ENCODE measurements at regions not wholly inside any gene's neighbourhood (a gene's known extent, or its start where the extent isn't known, plus 50 kb on each side); places are given as distances from the start of the nearest gene placed in this dataset.

GRCh38 chr6:134738211-134738885 is 211.6 kb downstream of the ALDH8A1 start:
- DNase-seq (no peak), ATAC-seq (no peak)
- no peak overlapping the region for H3K4me3 Mint-ChIP-seq
- no peaks in the 10 kb centered on the region for H3K4me1 Mint-ChIP-seq
- CTCF ChIA-PET = no interaction called here
- no peaks in the 10 kb centered on the region for H3K9me3 Mint-ChIP-seq (ENCODE audit: low read depth)
- no peaks in the 10 kb centered on the region for H3K36me3 Mint-ChIP-seq
- H3K27me3 Mint-ChIP-seq = peaks cover 51% of the 10 kb centered on the region
- H3K27ac Mint-ChIP-seq = no peak overlapping the region

- Mint-ChIP-seq H3K36me3 (no peaks in the 10 kb centered on the region), H3K4me3 (no peak overlapping the region), H3K4me1 (no peaks in the 10 kb centered on the region), H3K27ac (no peak overlapping the region), H3K9me3 (ENCODE audit: low read depth) (no peaks in the 10 kb centered on the region), H3K27me3 (peaks cover 37% of the 10 kb centered on the region)
- ATAC-seq (no peak), DNase-seq (no peak)
- CTCF ChIA-PET = no interaction called here
Measured at GRCh38 chr6:134735461-134735860, 214.4 kb downstream of the ALDH8A1 start.

- no peaks in the 10 kb centered on the region for H3K9me3 Mint-ChIP-seq (ENCODE audit: low read depth)
Measured at GRCh38 chr6:134734312-134734869, 215.5 kb downstream of the ALDH8A1 start.

GRCh38 chr6:134733801-134734200 is 216.1 kb downstream of the ALDH8A1 start:
- Mint-ChIP-seq H3K4me3 (no peak overlapping the region), H3K4me1 (no peaks in the 10 kb centered on the region), H3K9me3 (ENCODE audit: low read depth) (no peaks in the 10 kb centered on the region), H3K27me3 (peaks cover 33% of the 10 kb centered on the region), H3K27ac (no peak overlapping the region), H3K36me3 (no peaks in the 10 kb centered on the region)
- ATAC-seq = no peak
- no peak for DNase-seq
- CTCF ChIA-PET = no interaction called here

More at GRCh38 chr6:134734312-134734869, 215.5 kb downstream of the ALDH8A1 start:
- no peak overlapping the region for H3K27ac Mint-ChIP-seq
- DNase-seq (no peak), ATAC-seq (no peak)
- no peak overlapping the region for H3K4me3 Mint-ChIP-seq
- peaks cover 34% of the 10 kb centered on the region for H3K27me3 Mint-ChIP-seq
- no peaks in the 10 kb centered on the region for H3K36me3 Mint-ChIP-seq
- CTCF ChIA-PET = no interaction called here
- no peaks in the 10 kb centered on the region for H3K4me1 Mint-ChIP-seq

GRCh38 chr6:134732763-134733162 is 217.1 kb downstream of the ALDH8A1 start:
- H3K4me3 Mint-ChIP-seq = no peak overlapping the region
- ATAC-seq (no peak), DNase-seq (no peak)
- no peak overlapping the region for H3K27ac Mint-ChIP-seq
- CTCF ChIA-PET = no interaction called here
- H3K9me3 Mint-ChIP-seq (ENCODE audit: low read depth) = no peaks in the 10 kb centered on the region
- no peaks in the 10 kb centered on the region for H3K36me3 Mint-ChIP-seq
- peaks cover 28% of the 10 kb centered on the region for H3K27me3 Mint-ChIP-seq
- H3K4me1 Mint-ChIP-seq = no peaks in the 10 kb centered on the region

GRCh38 chr6:134731615-134732014 is 218.3 kb downstream of the ALDH8A1 start:
- no peak for ATAC-seq
- no peak overlapping the region for H3K4me3 Mint-ChIP-seq
- CTCF ChIA-PET = no interaction called here

GRCh38 chr6:134730013-134730412 is 219.9 kb downstream of the ALDH8A1 start:
- Mint-ChIP-seq H3K36me3 (no peaks in the 10 kb centered on the region), H3K4me1 (no peaks in the 10 kb centered on the region), H3K4me3 (no peak overlapping the region), H3K9me3 (ENCODE audit: low read depth) (no peaks in the 10 kb centered on the region), H3K27ac (no peak overlapping the region), H3K27me3 (peaks cover 40% of the 10 kb centered on the region)
- CTCF ChIA-PET = interaction anchor here (0.7 kb wide), 1 partner anchor 381 kb away, joined by 3 read pairs; no protein-coding TSS in a partner anchor
- no peak for ATAC-seq
- no peak for DNase-seq

More at GRCh38 chr6:134731615-134732014, 218.3 kb downstream of the ALDH8A1 start:
- Mint-ChIP-seq H3K36me3 (no peaks in the 10 kb centered on the region), H3K27me3 (peaks cover 28% of the 10 kb centered on the region), H3K9me3 (ENCODE audit: low read depth) (no peaks in the 10 kb centered on the region), H3K27ac (no peak overlapping the region), H3K4me1 (no peaks in the 10 kb centered on the region)
- no peak for DNase-seq

- H3K9me3 Mint-ChIP-seq (ENCODE audit: low read depth) = no peaks in the 10 kb centered on the region
- ATAC-seq (no peak), DNase-seq (no peak)
- H3K4me1 Mint-ChIP-seq = no peaks in the 10 kb centered on the region
- CTCF ChIA-PET = interaction anchor here (0.6 kb wide), 1 partner anchor 574 kb away, joined by 3 read pairs; no protein-coding TSS in a partner anchor
- H3K27ac Mint-ChIP-seq = no peak overlapping the region
- peaks cover 39% of the 10 kb centered on the region for H3K27me3 Mint-ChIP-seq
- no peak overlapping the region for H3K4me3 Mint-ChIP-seq
- no peaks in the 10 kb centered on the region for H3K36me3 Mint-ChIP-seq
Measured at GRCh38 chr6:134729561-134729960, 220.3 kb downstream of the ALDH8A1 start.

GRCh38 chr6:134727081-134727480 is 222.8 kb downstream of the ALDH8A1 start:
- ATAC-seq (no peak), DNase-seq (no peak)
- Mint-ChIP-seq H3K27ac (no peak overlapping the region), H3K4me3 (no peak overlapping the region), H3K36me3 (no peaks in the 10 kb centered on the region), H3K4me1 (no peaks in the 10 kb centered on the region), H3K9me3 (ENCODE audit: low read depth) (no peaks in the 10 kb centered on the region), H3K27me3 (peaks cover 52% of the 10 kb centered on the region)
- CTCF ChIA-PET = no interaction called here

- CTCF ChIA-PET = no interaction called here
- no peaks in the 10 kb centered on the region for H3K36me3 Mint-ChIP-seq
- H3K9me3 Mint-ChIP-seq (ENCODE audit: low read depth) = no peaks in the 10 kb centered on the region
- DNase-seq = no peak
- ATAC-seq = no peak
- H3K4me3 Mint-ChIP-seq = no peak overlapping the region
- no peaks in the 10 kb centered on the region for H3K4me1 Mint-ChIP-seq
- H3K27ac Mint-ChIP-seq = no peak overlapping the region
- H3K27me3 Mint-ChIP-seq = peaks cover 48% of the 10 kb centered on the region
Measured at GRCh38 chr6:134725590-134725989, 224.3 kb downstream of the ALDH8A1 start.

- no peak for DNase-seq
- no peaks in the 10 kb centered on the region for H3K36me3 Mint-ChIP-seq
- CTCF ChIA-PET = interaction anchor here (1.2 kb wide), 1 partner anchor 216 kb away, joined by 3 read pairs; no protein-coding TSS in a partner anchor
- H3K27ac Mint-ChIP-seq = no peak overlapping the region
- no peaks in the 10 kb centered on the region for H3K9me3 Mint-ChIP-seq (ENCODE audit: low read depth)
- no peaks in the 10 kb centered on the region for H3K4me1 Mint-ChIP-seq
- H3K27me3 Mint-ChIP-seq = peaks cover 48% of the 10 kb centered on the region
- H3K4me3 Mint-ChIP-seq = no peak overlapping the region
- no peak for ATAC-seq
Measured at GRCh38 chr6:134724771-134725340, 225.0 kb downstream of the ALDH8A1 start.

GRCh38 chr6:134723081-134723871 is 226.6 kb downstream of the ALDH8A1 start:
- Mint-ChIP-seq H3K27ac (no peak overlapping the region), H3K36me3 (no peaks in the 10 kb centered on the region), H3K27me3 (peaks cover 41% of the 10 kb centered on the region), H3K4me1 (no peaks in the 10 kb centered on the region), H3K9me3 (ENCODE audit: low read depth) (no peaks in the 10 kb centered on the region), H3K4me3 (no peak overlapping the region)
- no peak for ATAC-seq
- DNase-seq = no peak
- CTCF ChIA-PET = no interaction called here

GRCh38 chr6:134722200-134722870 is 227.6 kb downstream of the ALDH8A1 start:
- Mint-ChIP-seq H3K4me3 (no peak overlapping the region), H3K27me3 (peaks cover 37% of the 10 kb centered on the region), H3K9me3 (ENCODE audit: low read depth) (no peaks in the 10 kb centered on the region), H3K4me1 (no peaks in the 10 kb centered on the region), H3K36me3 (no peaks in the 10 kb centered on the region), H3K27ac (no peak overlapping the region)
- DNase-seq (no peak), ATAC-seq (no peak)
- CTCF ChIA-PET = no interaction called here

Data from activated CD8-positive, alpha-beta memory T cell treated with anti-CD3 and anti-CD28 coated beads, Interleukin-2, amount 10 ng/mL, durations not matched to agents 7 days and 5 days (primary cell).